ENCODE measurements at regions not wholly inside any gene's neighbourhood (a gene's known extent, or its start where the extent isn't known, plus 50 kb on each side); places are given as distances from the start of the nearest gene placed in this dataset.

GRCh38 chr4:141409556-141409955 lies 188.9 kb downstream of the ZNF330 start (continued):
- TF ChIP-seq KHSRP (IDR thresholded peaks at IDR 0.05) (no peak), FOXO4 (CRISPR knock-in tag; IDR thresholded peaks at IDR 0.05) (no peak), RBM14 (IDR thresholded peaks at IDR 0.05; ENCODE audit: borderline replicate concordance, insufficient read depth, low read depth, low read length) (no peak), CREB3L1 (IDR thresholded peaks at IDR 0.05; ENCODE audit: borderline replicate concordance, low read depth) (no peak)

- DNase-seq (ENCODE audit: extremely low read depth in 1 of 4, low spot score in 3 of 4) (no peak), FAIRE-seq (no peak), ATAC-seq (no peak)
- Histone ChIP-seq H4K20me1 (replicated peaks; ENCODE audit: control insufficient read depth, insufficient read depth, low read length) (no peaks in the 10 kb centered on the region), H2AFZ (ENCODE audit: low read depth, low read length) (no peak overlapping the region), H3K9me3 (replicated peaks; ENCODE audit: control insufficient read depth, insufficient read depth, low read depth, low read length) (no peaks in the 10 kb centered on the region), H3K4me2 (ENCODE audit: insufficient read depth, low read length) (no peak overlapping the region), H3K4me1 (replicated peaks in 1 of 2; ENCODE audit: control insufficient read depth in 2 of 2, insufficient read depth in 2 of 2, low read length in 2 of 2) (no peaks in the 10 kb centered on the region), H3K79me2 (ENCODE audit: control insufficient read depth, insufficient read depth, low read length) (no peaks in the 10 kb centered on the region), H3K27ac (ENCODE audit: extremely low read depth, low read depth, low read length) (no peak overlapping the region), H3K9ac (ENCODE audit: insufficient read depth in 1 of 2, low read depth in 2 of 2, low read length in 2 of 2) (no peak overlapping the region), H3K9me1 (ENCODE audit: control insufficient read depth, insufficient read depth, low read length) (no peaks in the 10 kb centered on the region), H3K4me3 (no peak overlapping the region), H3K27me3 (ENCODE audit: control insufficient read depth in 2 of 2, insufficient read depth in 2 of 2, low read length in 2 of 2) (no peaks in the 10 kb centered on the region), H3K36me3 (ENCODE audit: control insufficient read depth, insufficient read depth, low read length) (no peaks in the 10 kb centered on the region)
- BruUV-seq (replicated peaks) = no TSS peak
- TF ChIP-seq HNRNPK (IDR thresholded peaks at IDR 0.05; ENCODE audit: low read depth, low read length, poor library complexity, severe bottlenecking) = no peak
- TF ChIP-seq ZNF398 (CRISPR knock-in tag; IDR thresholded peaks at IDR 0.05) = no peak
- TF ChIP-seq ZNF274 (IDR thresholded peaks at IDR 0.05; ENCODE audit: borderline replicate concordance, low read depth, low read length) = no peak
- no peak for TF ChIP-seq ZNF239 (CRISPR knock-in tag; IDR thresholded peaks at IDR 0.05)
- TF ChIP-seq HDGF (IDR thresholded peaks at IDR 0.05) = no peak
- TF ChIP-seq MNT (conservative IDR thresholded peaks at IDR 0.05) = no peak
- intact Hi-C loops (cut with micrococcal nuclease) = no loop called here
- ChIA-PET POLR2A (no interaction called here), CTCF (ENCODE audit: low intra/inter-chr PET ratio) (no interaction called here)
- 3% methylated on average over 4 of the region's 4 CpGs for WGBS (ENCODE audit: insufficient coverage, low coverage, missing lambda C conversion rate)
- in situ Hi-C loops (cut with MboI) = no loop called here
These were observed 190.1 kb downstream of the ZNF330 start for GRCh38 chr4:141410839-141411238.
